Keratinocyte (primary cell): ENCODE measurements at regions not wholly inside any gene's neighbourhood (a gene's known extent, or its start where the extent isn't known, plus 50 kb on each side); places are given as distances from the start of the nearest gene placed in this dataset.

Source experiments
- CTCF ChIP-seq, 3 experiments: IDR thresholded peaks in 1 of 3; conservative IDR thresholded peaks in 1 of 3; optimal IDR thresholded peaks in 1 of 3; 2 replicates in 2 of 3; 3 replicates in 1 of 3; pipeline versions ENCODE3 to v1.5.1; 2011; ENCODE audit warnings: low read length in 3 of 3, mild to moderate bottlenecking in 3 of 3, moderate library complexity in 2 of 3, control low read depth in 1 of 3, inconsistent platforms in 1 of 3; ENCODE audit not compliant: insufficient read depth in 2 of 3; ENCODE audit errors: extremely low read depth in 1 of 3
- EZH2 ChIP-seq: IDR thresholded peaks from one replicate; pipeline ENCODE4 v1.6.1; 2012; ENCODE audit warnings: inconsistent platforms, mild to moderate bottlenecking, low read length, moderate library complexity

- no peak for TF ChIP-seq CTCF (optimal IDR thresholded peaks at IDR 0.05 in 1 of 3, IDR thresholded peaks at IDR 0.05 in 1 of 3, conservative IDR thresholded peaks at IDR 0.05 in 1 of 3; ENCODE audit: extremely low read depth in 1 of 3, insufficient read depth in 2 of 3, low read length in 3 of 3)
- TF ChIP-seq EZH2: no peak
These were observed 360.6 kb upstream of the FLRT2 start for GRCh38 chr14:85169381-85169780.
